Activated naive CD4-positive, alpha-beta T cell treated with anti-CD3 and anti-CD28 coated beads, Interleukin-2, amount 50 U/mL, for 72 hours (primary cell): ENCODE measurements at regions not wholly inside any gene's neighbourhood (a gene's known extent, or its start where the extent isn't known, plus 50 kb on each side); places are given as distances from the start of the nearest gene placed in this dataset.
"Not testable (repeated sequence)": the region's sequence is repeated elsewhere in the genome, so short reads cannot be mapped to it uniquely, and the experiment has no call there.

Source experiments
- ATAC-seq, 2 donors: fragments of 150-1000 bp; cut with Tn5 transposase; 2 replicates each; pipeline ENCODE4 v1.10.0; 2021; ENCODE audit warnings: mild to moderate bottlenecking in 2 of 2, moderate library complexity in 2 of 2
- DNase-seq, 2 donors: peaks; one replicate each; pipeline ENCODE4 v3.0.0; 2021 to 2022; ENCODE audit warnings: low spot score in 2 of 2
- H3K27ac Mint-ChIP-seq, 2 donors: one replicate each; pipeline ENCODE4 v1.8.0; 2022; ENCODE audit warnings: mild to moderate bottlenecking in 2 of 2, mixed read lengths in 2 of 2
- H3K36me3 Mint-ChIP-seq, 2 donors: one replicate each; pipeline ENCODE4 v1.8.0; 2022; ENCODE audit warnings: mixed read lengths in 2 of 2
- H3K9me3 Mint-ChIP-seq, 2 donors: one replicate each; pipeline ENCODE4 v1.8.0; 2022; ENCODE audit warnings: mixed read lengths in 2 of 2

DNA sequence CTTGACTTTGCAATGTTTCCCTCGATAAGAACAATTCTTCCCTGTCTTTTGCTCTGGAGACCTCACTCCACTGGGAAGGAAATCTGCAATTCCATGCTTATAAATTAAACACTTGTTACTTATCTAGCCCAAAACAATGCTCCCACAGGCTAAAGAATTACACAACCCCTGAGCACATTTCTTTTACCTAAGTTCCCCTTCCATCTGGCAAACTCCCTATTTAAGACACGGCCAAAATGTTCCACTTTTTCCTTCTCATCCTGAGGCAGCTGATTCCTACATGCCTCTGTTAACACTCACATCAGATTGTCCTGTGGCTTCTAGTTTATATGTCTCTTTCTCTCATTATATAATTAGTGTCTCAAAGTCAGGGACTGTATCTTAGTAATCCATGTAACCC is 211.7 kb downstream of the COX18 start:
- Mint-ChIP-seq H3K9me3 (no peaks in the 10 kb centered on the region), H3K27ac (no peak overlapping the region), H3K36me3 (no peaks in the 10 kb centered on the region)
- no peak for ATAC-seq
- no peak for DNase-seq

GRCh38 chr4:72857216-72857615 is 212.3 kb downstream of the COX18 start:
- H3K36me3 Mint-ChIP-seq: no peaks in the 10 kb centered on the region

DNA sequence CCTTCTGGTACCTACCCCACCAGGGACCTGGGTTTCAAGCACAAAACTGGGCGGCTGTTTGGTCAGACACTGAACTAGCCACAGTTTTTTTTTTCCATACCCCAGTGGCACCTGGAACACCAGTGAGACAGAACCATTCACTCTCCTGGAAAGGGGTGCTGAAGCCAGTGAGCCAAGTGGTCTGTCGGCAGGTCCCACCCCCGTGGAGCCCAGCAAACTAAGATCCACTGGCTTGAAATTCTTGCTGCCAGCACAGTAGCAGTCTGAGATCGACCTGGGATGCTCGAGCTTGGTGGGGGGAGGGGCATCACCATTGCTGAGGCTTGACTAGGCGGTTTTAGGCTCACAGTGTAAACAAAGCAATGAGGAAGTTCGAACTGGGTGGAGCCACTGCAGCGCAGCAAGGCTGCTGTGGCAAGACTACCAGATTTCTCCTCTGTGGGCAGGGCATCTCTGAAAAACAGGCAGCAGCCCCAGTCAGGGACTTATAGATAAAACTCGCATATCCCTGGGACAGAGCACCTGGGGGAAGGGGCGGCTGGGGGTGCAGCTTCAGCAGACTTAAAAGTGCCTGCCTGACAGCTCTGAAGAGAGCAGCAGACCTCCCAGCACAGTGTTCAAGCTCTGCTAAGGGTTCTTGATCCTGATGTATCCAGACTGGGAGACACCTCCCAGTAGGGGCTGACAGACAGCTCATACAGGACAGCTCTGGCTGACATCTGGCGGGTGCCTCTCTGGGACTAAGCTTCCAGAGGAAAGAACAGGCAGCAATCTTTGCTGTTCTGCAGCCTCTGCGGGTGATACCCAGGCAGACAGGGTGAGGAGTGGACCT is 223.0 kb downstream of the COX18 start:
- ATAC-seq (no peak), DNase-seq (no peak)
- Mint-ChIP-seq H3K36me3 (no peaks in the 10 kb centered on the region), H3K9me3 (peaks cover 3 to 5% of the 10 kb centered on the region in 2 donors), H3K27ac (no peak overlapping the region)

More at GRCh38 chr4:72857216-72857615, 212.3 kb downstream of the COX18 start:
- ATAC-seq (no peak), DNase-seq (no peak)
- Mint-ChIP-seq H3K9me3 (peaks cover 0 to 3% of the 10 kb centered on the region in 2 donors), H3K27ac (no peak overlapping the region)

- no peak for ATAC-seq
- Mint-ChIP-seq H3K36me3 (no peaks in the 10 kb centered on the region), H3K9me3 (peaks cover 3 to 5% of the 10 kb centered on the region in 2 donors), H3K27ac (no peak overlapping the region)
- DNase-seq: no peak
Observed at GRCh38 chr4:72843466-72843865, 226.1 kb downstream of the COX18 start.

GRCh38 chr4:72842323-72842722 is 227.2 kb downstream of the COX18 start:
- Mint-ChIP-seq H3K9me3 (peaks cover 4 to 5% of the 10 kb centered on the region in 2 donors), H3K36me3 (peaks cover 0 to 1% of the 10 kb centered on the region in 2 donors), H3K27ac (no peak overlapping the region)
- ATAC-seq (no peak), DNase-seq (no peak)

GRCh38 chr4:72840166-72840565 is 229.3 kb downstream of the COX18 start:
- H3K36me3 Mint-ChIP-seq, DNase-seq, ATAC-seq, H3K9me3 Mint-ChIP-seq, H3K27ac Mint-ChIP-seq: not testable (repeated sequence)

GRCh38 chr4:72828864-72829263 is 240.7 kb downstream of the COX18 start:
- Mint-ChIP-seq H3K9me3 (peaks cover 0 to 4% of the 10 kb centered on the region in 2 donors), H3K27ac (no peak overlapping the region), H3K36me3 (no peaks in the 10 kb centered on the region)
- no peak for ATAC-seq
- no peak for DNase-seq

GRCh38 chr4:72827968-72828367 is 241.5 kb downstream of the COX18 start:
- H3K36me3 Mint-ChIP-seq: no peaks in the 10 kb centered on the region
- H3K27ac Mint-ChIP-seq: no peak overlapping the region
- DNase-seq (no peak), ATAC-seq (no peak)
- peaks cover 0 to 3% of the 10 kb centered on the region in 2 donors for H3K9me3 Mint-ChIP-seq

DNA sequence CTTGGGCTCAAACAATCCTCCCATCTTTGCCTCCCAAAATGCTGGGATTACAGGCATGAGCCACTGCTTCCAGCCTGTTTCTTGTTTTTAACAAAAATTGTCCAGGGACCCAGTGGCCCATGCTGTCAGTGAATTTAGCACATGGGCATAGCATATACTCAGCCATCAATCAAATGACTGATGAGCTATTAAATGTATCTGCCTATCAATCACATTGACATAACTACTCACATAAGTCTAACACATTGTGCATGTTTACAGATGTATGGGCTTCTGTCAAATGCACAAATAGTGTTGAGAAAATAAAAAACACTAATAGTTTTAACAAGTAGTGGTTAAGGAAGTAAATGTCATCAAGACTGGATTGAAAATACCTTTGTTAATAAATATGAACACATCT is 249.4 kb downstream of the COX18 start:
- Mint-ChIP-seq H3K9me3 (peaks cover 0 to 3% of the 10 kb centered on the region in 2 donors), H3K36me3 (no peaks in the 10 kb centered on the region), H3K27ac (no peak overlapping the region)
- ATAC-seq (no peak), DNase-seq (no peak)

- H3K27ac Mint-ChIP-seq: no peak overlapping the region
- ATAC-seq (no peak), DNase-seq (no peak)
- H3K36me3 Mint-ChIP-seq: no peaks in the 10 kb centered on the region
- peaks cover 0 to 3% of the 10 kb centered on the region in 2 donors for H3K9me3 Mint-ChIP-seq
Observed at GRCh38 chr4:72817012-72817411, 248.0 kb upstream of the ADAMTS3 start.

DNA sequence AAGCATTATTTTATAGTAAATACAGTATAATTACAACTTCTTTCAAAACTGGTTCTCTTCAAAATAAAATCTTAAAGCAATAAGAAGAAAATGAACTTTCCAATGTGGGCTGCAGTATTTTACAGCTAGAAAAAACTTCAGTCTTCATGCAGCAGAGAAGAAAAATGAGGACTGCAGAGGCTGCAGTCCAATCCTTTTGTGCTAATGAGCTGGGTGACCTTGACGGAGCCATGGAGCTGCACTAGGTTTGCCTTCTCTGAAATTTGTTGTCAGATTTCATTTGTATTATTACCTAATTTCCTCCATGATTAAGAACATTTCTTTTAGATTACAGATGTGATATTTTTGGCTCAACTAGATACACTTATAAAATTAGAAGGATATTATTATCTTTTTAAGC is 245.2 kb upstream of the ADAMTS3 start:
- Mint-ChIP-seq H3K27ac (no peak overlapping the region), H3K9me3 (peaks cover 0 to 3% of the 10 kb centered on the region in 2 donors), H3K36me3 (no peaks in the 10 kb centered on the region)
- ATAC-seq (no peak), DNase-seq (no peak)

GRCh38 chr4:72809208-72809607 is 240.2 kb upstream of the ADAMTS3 start:
- ATAC-seq (no peak), DNase-seq (no peak)
- H3K27ac Mint-ChIP-seq: no peak overlapping the region
- H3K9me3 Mint-ChIP-seq: peaks cover 0 to 3% of the 10 kb centered on the region in 2 donors
- no peaks in the 10 kb centered on the region for H3K36me3 Mint-ChIP-seq

DNA sequence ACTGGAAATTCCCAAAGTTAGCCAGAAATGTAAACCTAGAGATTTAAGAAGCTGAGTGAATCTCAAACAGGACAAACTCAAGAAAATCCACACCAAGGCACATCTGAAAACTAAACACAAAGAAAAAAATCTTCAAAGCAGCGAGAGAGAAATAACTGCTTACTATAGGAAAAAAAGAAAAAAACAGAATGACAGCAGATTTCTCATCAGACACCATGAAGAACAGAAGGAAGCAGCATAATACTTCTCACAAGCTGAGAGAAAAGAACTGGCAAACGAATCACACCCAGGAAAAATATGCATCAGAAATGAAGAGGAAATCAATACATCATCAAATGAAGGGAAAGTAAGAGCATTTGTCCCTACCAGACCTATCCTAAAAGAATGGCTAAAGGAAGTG is 236.3 kb upstream of the ADAMTS3 start:
- ATAC-seq (no peak), DNase-seq (no peak)
- Mint-ChIP-seq H3K36me3 (no peaks in the 10 kb centered on the region), H3K27ac (no peak overlapping the region), H3K9me3 (peaks cover 0 to 3% of the 10 kb centered on the region in 2 donors)

DNA sequence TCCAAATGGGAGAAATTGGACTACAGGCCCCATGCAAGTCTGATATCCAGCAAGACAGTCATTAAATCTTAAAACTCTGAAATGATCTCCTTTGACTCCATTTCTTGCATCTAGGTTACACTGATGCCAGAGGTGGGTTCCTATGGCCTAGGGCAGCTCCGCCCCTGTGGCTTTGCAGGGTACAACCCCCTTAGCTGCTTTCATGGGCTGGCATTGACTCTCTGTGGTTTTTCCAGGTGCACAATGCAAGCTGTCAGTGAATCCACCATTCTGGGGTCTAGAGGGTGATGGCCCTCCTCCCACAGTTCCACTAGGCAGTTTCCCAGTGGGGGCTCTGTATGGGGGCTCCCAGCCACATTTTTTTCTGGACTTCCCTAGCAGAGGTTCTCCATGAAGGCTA is 228.5 kb upstream of the ADAMTS3 start:
- ATAC-seq: no peak
- H3K27ac Mint-ChIP-seq: no peak overlapping the region

DNA sequence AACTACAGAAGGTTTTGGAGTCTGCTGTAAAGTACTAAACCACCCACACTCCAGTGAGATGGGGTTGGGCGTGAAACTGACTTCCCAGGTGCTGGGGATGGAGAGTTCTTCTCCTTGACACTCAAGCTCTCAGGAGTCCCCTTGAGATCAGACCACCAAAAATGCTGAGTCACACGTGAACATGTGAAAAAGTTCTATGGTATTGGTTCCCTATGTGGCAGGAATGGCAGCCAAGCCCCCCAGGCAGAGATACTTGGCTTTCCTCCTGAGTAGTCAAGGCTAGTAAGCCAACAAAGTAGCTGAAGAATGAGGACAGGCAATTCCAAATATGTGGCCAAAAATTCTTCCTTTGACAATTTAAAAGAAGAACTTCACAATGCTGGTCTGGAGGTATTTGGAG is 222.0 kb upstream of the ADAMTS3 start:
- Mint-ChIP-seq H3K36me3 (no peaks in the 10 kb centered on the region), H3K9me3 (peaks cover 11 to 13% of the 10 kb centered on the region in 2 donors), H3K27ac (peak overlapping the region in 1 of 2 donors; percentile 57)
- no peak for DNase-seq
- no peak for ATAC-seq

More for the DNA sequence above, 228.5 kb upstream of the ADAMTS3 start:
- no peak for DNase-seq
- peaks cover 5 to 13% of the 10 kb centered on the region in 2 donors for H3K9me3 Mint-ChIP-seq
- no peaks in the 10 kb centered on the region for H3K36me3 Mint-ChIP-seq

- ATAC-seq (no peak), DNase-seq (no peak)
- Mint-ChIP-seq H3K9me3 (peaks cover 5 to 6% of the 10 kb centered on the region in 2 donors), H3K36me3 (no peaks in the 10 kb centered on the region), H3K27ac (no peak overlapping the region)
Observed at GRCh38 chr4:72786401-72786990, 217.5 kb upstream of the ADAMTS3 start.

- peaks cover 8% of the 10 kb centered on the region in 2 donors for H3K9me3 Mint-ChIP-seq
- no peak overlapping the region for H3K27ac Mint-ChIP-seq
- no peak for DNase-seq
- H3K36me3 Mint-ChIP-seq: no peaks in the 10 kb centered on the region
- ATAC-seq: no peak
Observed at GRCh38 chr4:72779241-72779640, 210.2 kb upstream of the ADAMTS3 start.

DNA sequence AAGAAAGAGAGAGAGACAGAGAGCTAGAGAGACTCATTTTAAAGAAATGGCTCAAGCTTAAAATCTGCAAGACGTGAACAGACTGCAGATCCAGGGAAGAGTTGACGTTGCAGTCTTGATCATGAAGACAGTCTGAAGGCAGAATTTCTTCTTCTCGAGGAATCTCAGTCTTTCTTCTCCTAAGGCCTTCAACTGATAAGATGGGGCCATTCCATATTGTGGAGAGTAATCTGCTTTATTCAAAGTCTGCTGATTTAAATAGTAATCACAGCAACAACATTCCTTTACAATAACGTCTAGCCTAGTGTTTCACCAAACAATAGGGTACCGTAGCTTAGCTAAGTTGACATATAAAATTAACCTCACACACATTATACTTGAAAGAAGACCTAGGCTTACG is 208.4 kb upstream of the ADAMTS3 start:
- H3K36me3 Mint-ChIP-seq: no peaks in the 10 kb centered on the region
- H3K27ac Mint-ChIP-seq: no peak overlapping the region
- H3K9me3 Mint-ChIP-seq: peaks cover 8% of the 10 kb centered on the region in 2 donors
- DNase-seq (no peak), ATAC-seq (no peak)
